Heart left ventricle (tissue), 13 donors: ENCODE measurements at regions not wholly inside any gene's neighbourhood (a gene's known extent, or its start where the extent isn't known, plus 50 kb on each side); places are given as distances from the start of the nearest gene placed in this dataset.

ENCODE experiments used
- CTCF ChIP-seq, 12 donors: fragments of 200-600 bp; sonication (generic) in 4 of 12; IDR thresholded peaks; one replicate each; pipeline versions ENCODE4 v1.5.0 to v1.8.0; 2018 to 2022; ENCODE audit warnings: antibody characterized with exemption in 12 of 12, mild to moderate bottlenecking in 5 of 12
- POLR2A ChIP-seq, 2 donors: fragments of 450-650 bp; IDR thresholded peaks; one replicate each; pipeline ENCODE4 v1.6.1; 2017; ENCODE audit warnings: antibody characterized with exemption in 2 of 2, mild to moderate bottlenecking in 2 of 2, moderate library complexity in 2 of 2
- donor health status: ischemic (EF 13 %, LVEDD 7.1; RV severe dilation, severe dysfunction).
- donor health status: DM: no; HTN: yes; CAD: no.
- donor health status: DM: no; HTN: no; CAD: no.
- donor health status: ischemic (EF 25% LVEDD 6.9; RV normal size, moderate dysfunction).
- donor health status: ischemic (EF 25% LVEDD 5.7; RV mildly dilated, moderate dysfunction).
- donor health status: ischemic (EF 35%, LVEDD 5.7; RV mildly dilated, moderate dysfunction).
- donor health status: nonischemic (EF 11% LVEDD 7.7; RV severe dilation, severe dysfunction).
- donor health status: DM: yes; HTN: yes; CAD: no.
- donor health status: PGD.
- donor health status: ischemic (EF 29% LVEDD 5.4; RV normal size, mild dysfunction).
- donor health status: nonischemic (EF 23%, LVEDD 6.1; RV moderate dilation, normal function).

DNA sequence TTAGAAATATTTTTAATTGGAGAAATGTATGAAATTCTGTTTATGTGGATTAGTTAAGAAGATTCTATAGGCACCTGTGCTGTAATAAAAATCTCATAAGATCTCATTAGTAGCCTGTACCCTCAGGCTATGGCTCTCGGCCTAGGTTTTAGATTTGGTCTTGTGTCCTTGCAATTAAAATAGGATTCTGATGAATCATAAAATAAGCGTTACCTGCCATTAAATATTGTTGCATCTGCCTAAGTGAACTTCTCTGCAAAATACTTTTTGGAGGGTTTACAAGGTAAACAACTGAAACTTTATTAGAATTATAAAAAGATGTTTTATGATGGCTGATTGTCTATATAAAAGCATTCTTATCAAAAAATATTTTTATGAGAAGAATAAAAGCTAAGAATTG lies 804.1 kb upstream of the ANO3 start:
- TF ChIP-seq CTCF (IDR thresholded peaks at IDR 0.05) (no peak), POLR2A (IDR thresholded peaks at IDR 0.05) (no peak)
